Activated CD4-positive, alpha-beta T cell treated with anti-CD3 and anti-CD28 coated beads, Interleukin-2, amount 10 ng/mL, durations not matched to agents 24 days and 14 days (primary cell): ENCODE measurements at regions not wholly inside any gene's neighbourhood (a gene's known extent, or its start where the extent isn't known, plus 50 kb on each side); places are given as distances from the start of the nearest gene placed in this dataset.
A peak's percentile ranks its signal among the peaks of the same experiment; 100 is the strongest.

Experiments used
- DNase-seq: peaks from one replicate; pipeline ENCODE4 v3.0.0; 2022
- H3K27ac Mint-ChIP-seq: one replicate; pipeline ENCODE4 v1.8.0; 2022; ENCODE audit warnings: mild to moderate bottlenecking, mixed read lengths
- H3K27me3 Mint-ChIP-seq: one replicate; pipeline ENCODE4 v1.8.0; 2022; ENCODE audit warnings: mixed read lengths
- H3K36me3 Mint-ChIP-seq: one replicate; pipeline ENCODE4 v1.8.0; 2022; ENCODE audit warnings: low read depth, mild to moderate bottlenecking, mixed read lengths
- H3K4me1 Mint-ChIP-seq: one replicate; pipeline ENCODE4 v1.8.0; 2021; ENCODE audit warnings: mixed read lengths
- H3K4me3 Mint-ChIP-seq: one replicate; pipeline ENCODE4 v1.8.0; 2022; ENCODE audit warnings: mild to moderate bottlenecking, moderate library complexity, mixed read lengths
- H3K9me3 Mint-ChIP-seq: one replicate; pipeline ENCODE4 v1.8.0; 2021; ENCODE audit warnings: mixed read lengths
- intact Hi-C: fragments of 100-400 bp; cut with micrococcal nuclease; formaldehyde crosslinking; loops from one replicate; pipeline ENCODE4 v1.15.1; 2023

GRCh38 chr2:45237850-45238542, 228.7 kb upstream of the SIX2 start:
- no peak overlapping the region for H3K27ac Mint-ChIP-seq
- no peaks in the 10 kb centered on the region for H3K36me3 Mint-ChIP-seq
- H3K4me1 Mint-ChIP-seq, result peaks cover 6% of the 10 kb centered on the region
- H3K9me3 Mint-ChIP-seq, result no peaks in the 10 kb centered on the region
- intact Hi-C loops, result no loop called here
- peaks cover 19% of the 10 kb centered on the region for H3K27me3 Mint-ChIP-seq
- DNase-seq, result no peak
- no peak overlapping the region for H3K4me3 Mint-ChIP-seq

- Mint-ChIP-seq H3K9me3 (no peaks in the 10 kb centered on the region), H3K36me3 (no peaks in the 10 kb centered on the region), H3K27ac (no peak overlapping the region), H3K4me3 (no peak overlapping the region), H3K27me3 (peaks cover 19% of the 10 kb centered on the region), H3K4me1 (peaks cover 6% of the 10 kb centered on the region)
- no peak for DNase-seq
- intact Hi-C loops, result no loop called here
Observed at GRCh38 chr2:45237128-45237527, 227.9 kb upstream of the SIX2 start.

GRCh38 chr2:45236268-45236667, 227.0 kb upstream of the SIX2 start:
- no peaks in the 10 kb centered on the region for H3K9me3 Mint-ChIP-seq

DNA sequence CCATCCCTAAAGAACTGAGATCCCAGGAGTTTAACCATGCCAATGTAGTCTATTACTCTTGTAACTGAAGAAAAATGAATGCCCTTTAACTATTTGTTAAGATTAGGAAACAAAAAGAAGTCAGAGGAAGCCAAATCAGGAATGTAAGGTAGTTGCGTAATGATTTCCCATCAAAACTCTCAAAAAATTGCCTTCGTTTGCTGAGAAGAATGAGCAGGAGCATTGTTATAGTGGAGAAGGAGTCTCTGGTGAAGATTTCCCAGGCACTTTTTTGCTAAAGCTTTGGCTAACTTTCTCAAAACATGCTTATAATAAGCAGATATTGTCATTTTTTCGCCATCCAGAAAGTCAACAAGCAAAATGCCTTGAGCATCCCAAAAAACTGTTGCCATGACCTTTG, 224.0 kb upstream of the SIX2 start:
- H3K27ac Mint-ChIP-seq, result no peak overlapping the region
- peaks cover 6% of the 10 kb centered on the region for H3K4me1 Mint-ChIP-seq
- intact Hi-C loops, result no loop called here
- no peak for DNase-seq
- H3K36me3 Mint-ChIP-seq, result no peaks in the 10 kb centered on the region
- no peak overlapping the region for H3K4me3 Mint-ChIP-seq
- H3K9me3 Mint-ChIP-seq, result no peaks in the 10 kb centered on the region
- H3K27me3 Mint-ChIP-seq, result peaks cover 16% of the 10 kb centered on the region

More at GRCh38 chr2:45236268-45236667, 227.0 kb upstream of the SIX2 start:
- intact Hi-C loops, result no loop called here
- H3K36me3 Mint-ChIP-seq, result no peaks in the 10 kb centered on the region
- H3K4me1 Mint-ChIP-seq, result peaks cover 6% of the 10 kb centered on the region
- no peak overlapping the region for H3K4me3 Mint-ChIP-seq
- H3K27ac Mint-ChIP-seq, result peak overlapping the region; percentile 48
- DNase-seq, result no peak
- peaks cover 16% of the 10 kb centered on the region for H3K27me3 Mint-ChIP-seq

DNA sequence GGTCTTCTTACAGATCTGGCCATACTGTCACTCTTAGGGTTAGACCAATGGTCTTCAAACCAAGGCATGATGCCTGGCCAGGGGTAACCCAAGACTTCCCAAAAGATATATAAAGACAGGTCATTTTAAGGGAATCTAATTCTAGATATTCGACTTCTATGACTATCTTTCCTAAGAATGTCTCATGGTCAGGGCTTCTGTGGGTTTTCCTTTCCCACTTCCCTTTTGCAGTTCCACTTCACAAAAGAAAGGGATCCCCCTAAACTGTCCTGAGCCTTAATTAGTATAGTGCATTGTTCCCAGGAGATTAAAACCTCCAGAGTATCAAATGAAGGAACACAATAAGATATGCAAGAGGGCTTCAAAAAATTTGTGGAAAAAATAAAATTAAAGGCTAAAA, 223.6 kb upstream of the SIX2 start:
- H3K36me3 Mint-ChIP-seq, result no peaks in the 10 kb centered on the region
- H3K9me3 Mint-ChIP-seq, result no peaks in the 10 kb centered on the region
- no peak overlapping the region for H3K27ac Mint-ChIP-seq
- intact Hi-C loops, result no loop called here
- no peak for DNase-seq
- H3K27me3 Mint-ChIP-seq, result peaks cover 18% of the 10 kb centered on the region
- H3K4me3 Mint-ChIP-seq, result no peak overlapping the region
- H3K4me1 Mint-ChIP-seq, result peaks cover 3% of the 10 kb centered on the region

GRCh38 chr2:45229411-45229810, 220.2 kb upstream of the SIX2 start:
- DNase-seq, result no peak
- H3K4me3 Mint-ChIP-seq, result no peak overlapping the region
- no peak overlapping the region for H3K27ac Mint-ChIP-seq
- intact Hi-C loops, result no loop called here
- H3K36me3 Mint-ChIP-seq, result no peaks in the 10 kb centered on the region
- no peaks in the 10 kb centered on the region for H3K4me1 Mint-ChIP-seq
- no peaks in the 10 kb centered on the region for H3K9me3 Mint-ChIP-seq
- H3K27me3 Mint-ChIP-seq, result peaks cover 22% of the 10 kb centered on the region

DNA sequence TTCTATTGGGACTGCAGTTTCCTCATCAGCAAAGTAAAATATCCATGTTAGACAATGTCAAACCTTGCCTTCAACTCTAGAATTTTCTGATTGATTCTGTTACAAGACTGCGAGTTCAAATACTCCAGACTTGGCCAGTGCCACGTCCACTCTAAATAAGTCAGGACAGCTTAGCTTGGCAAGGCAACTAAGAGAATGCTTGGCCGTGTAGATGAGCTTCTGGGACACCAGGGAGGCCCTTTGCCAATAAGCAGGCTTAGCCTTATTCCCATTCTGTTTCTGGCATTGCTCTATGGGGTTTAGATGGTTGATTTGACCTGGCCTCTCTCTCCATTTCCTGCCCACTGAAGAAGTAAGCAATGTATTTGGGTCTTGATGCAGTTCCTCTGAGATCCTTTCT, 218.1 kb upstream of the SIX2 start:
- Mint-ChIP-seq H3K27me3 (peaks cover 12% of the 10 kb centered on the region), H3K36me3 (no peaks in the 10 kb centered on the region), H3K27ac (no peak overlapping the region), H3K4me3 (no peak overlapping the region), H3K9me3 (no peaks in the 10 kb centered on the region), H3K4me1 (no peaks in the 10 kb centered on the region)
- intact Hi-C loops, result no loop called here
- DNase-seq, result no peak

DNA sequence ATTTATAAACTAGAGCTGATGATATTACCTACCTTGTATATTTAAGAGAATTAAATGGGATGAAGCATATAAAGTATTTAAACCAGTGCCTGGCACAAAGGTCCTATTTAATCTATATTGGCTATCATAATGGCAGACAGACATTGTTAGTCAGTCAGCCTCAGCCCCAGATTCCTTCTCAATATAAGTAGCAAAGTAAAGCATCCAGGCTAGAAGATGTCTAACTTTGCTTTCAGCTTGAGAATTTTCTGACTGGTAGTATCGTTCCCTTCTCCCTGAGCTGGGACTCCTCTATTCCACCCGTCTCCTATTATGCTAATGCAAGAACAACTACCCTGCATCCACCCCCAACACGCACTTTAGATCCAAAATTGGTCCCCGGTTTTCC, 215.7 kb upstream of the SIX2 start:
- H3K4me3 Mint-ChIP-seq, result no peak overlapping the region
- H3K27ac Mint-ChIP-seq, result no peak overlapping the region
- H3K4me1 Mint-ChIP-seq, result no peaks in the 10 kb centered on the region
- H3K27me3 Mint-ChIP-seq, result peaks cover 8% of the 10 kb centered on the region
- H3K9me3 Mint-ChIP-seq, result no peaks in the 10 kb centered on the region
- intact Hi-C loops, result no loop called here
- DNase-seq, result no peak
- H3K36me3 Mint-ChIP-seq, result no peaks in the 10 kb centered on the region

DNA sequence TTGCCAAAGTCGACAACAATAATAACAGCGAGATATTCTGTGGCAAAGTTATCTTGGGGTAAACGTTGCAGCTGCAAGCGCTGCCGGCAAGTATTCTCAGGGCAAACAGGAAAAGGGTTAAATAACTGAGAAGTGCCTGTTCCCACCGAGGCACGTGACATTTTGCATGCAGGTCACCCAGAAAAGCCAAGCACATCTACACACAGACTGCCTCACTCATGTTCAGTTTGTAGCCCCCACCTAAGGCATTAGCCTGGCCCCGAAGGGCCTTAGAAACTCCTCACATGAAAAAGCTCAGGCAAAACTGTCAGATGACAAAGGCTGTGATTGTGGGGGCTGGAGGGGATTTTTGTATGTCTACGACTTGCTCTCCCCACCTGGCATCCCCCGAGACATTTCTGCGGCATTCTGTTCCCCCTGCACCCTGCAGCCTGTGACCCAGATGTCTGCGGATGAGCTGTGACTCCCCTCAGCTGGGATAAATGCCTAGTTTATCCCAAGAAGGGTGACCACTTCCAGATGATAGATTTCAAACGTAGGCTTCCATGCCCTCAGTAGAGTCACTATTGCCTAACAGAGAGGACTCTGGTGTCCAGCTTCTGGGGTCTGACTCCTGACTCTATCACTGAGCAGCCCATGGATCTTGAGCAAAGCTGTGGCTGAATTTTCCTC, 215.2 kb upstream of the SIX2 start:
- no peak overlapping the region for H3K27ac Mint-ChIP-seq
- no peaks in the 10 kb centered on the region for H3K36me3 Mint-ChIP-seq
- no peaks in the 10 kb centered on the region for H3K4me1 Mint-ChIP-seq
- H3K4me3 Mint-ChIP-seq, result no peak overlapping the region
- H3K9me3 Mint-ChIP-seq, result no peaks in the 10 kb centered on the region
- no peak for DNase-seq
- intact Hi-C loops, result no loop called here
- H3K27me3 Mint-ChIP-seq, result peaks cover 8% of the 10 kb centered on the region

GRCh38 chr2:45223531-45223930, 214.3 kb upstream of the SIX2 start:
- no peaks in the 10 kb centered on the region for H3K36me3 Mint-ChIP-seq
- no peak overlapping the region for H3K27ac Mint-ChIP-seq
- no peak overlapping the region for H3K4me3 Mint-ChIP-seq
- intact Hi-C loops, result no loop called here
- no peaks in the 10 kb centered on the region for H3K9me3 Mint-ChIP-seq
- no peak for DNase-seq
- no peaks in the 10 kb centered on the region for H3K4me1 Mint-ChIP-seq
- peaks cover 9% of the 10 kb centered on the region for H3K27me3 Mint-ChIP-seq

DNA sequence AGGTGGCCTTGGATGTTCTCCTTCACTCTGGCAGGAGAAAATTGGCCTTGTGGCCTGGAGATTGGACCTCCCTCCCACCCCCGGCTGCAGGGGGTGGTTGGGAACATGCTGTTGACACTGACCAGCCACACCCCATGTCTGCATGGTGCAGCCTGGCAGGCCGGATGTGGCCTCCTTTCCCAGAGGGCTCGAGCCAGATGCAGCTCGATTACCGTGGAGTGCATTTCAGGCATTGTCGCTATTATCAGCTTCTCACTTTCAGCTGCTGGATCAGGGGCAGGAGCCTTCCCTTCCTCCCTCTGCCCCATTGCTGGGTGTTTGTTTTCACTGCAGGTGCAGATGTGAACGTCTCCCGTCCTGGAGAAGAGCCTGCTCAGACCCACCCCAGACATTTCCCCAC, 211.0 kb upstream of the SIX2 start:
- Mint-ChIP-seq H3K27me3 (peaks cover 9% of the 10 kb centered on the region), H3K4me3 (no peak overlapping the region), H3K4me1 (no peaks in the 10 kb centered on the region), H3K27ac (no peak overlapping the region), H3K9me3 (no peaks in the 10 kb centered on the region), H3K36me3 (no peaks in the 10 kb centered on the region)
- intact Hi-C loops, result no loop called here
- no peak for DNase-seq

DNA sequence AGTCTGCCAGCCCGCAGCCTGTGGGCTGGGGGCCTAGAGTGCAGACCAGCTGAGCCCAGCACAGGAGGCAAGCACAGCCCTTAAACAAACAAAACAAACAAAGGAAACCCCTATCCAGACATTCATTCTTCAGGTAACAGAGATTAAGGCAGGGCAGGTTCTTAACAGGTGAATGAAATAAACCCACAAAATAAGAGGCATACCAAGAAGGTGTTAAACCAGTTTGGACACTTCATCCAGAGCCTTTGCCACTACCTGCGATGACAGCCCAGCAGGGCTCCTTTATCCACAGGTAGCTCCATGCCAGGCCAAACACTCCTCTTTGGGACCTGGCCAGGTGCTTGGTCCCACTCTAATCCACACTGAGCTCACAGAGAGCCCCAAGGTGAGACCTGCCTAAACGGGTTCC, 209.7 kb upstream of the SIX2 start:
- DNase-seq, result no peak
- intact Hi-C loops, result no loop called here
- Mint-ChIP-seq H3K27ac (no peak overlapping the region), H3K4me1 (no peaks in the 10 kb centered on the region), H3K4me3 (no peak overlapping the region), H3K9me3 (no peaks in the 10 kb centered on the region), H3K27me3 (peaks cover 6% of the 10 kb centered on the region), H3K36me3 (no peaks in the 10 kb centered on the region)

DNA sequence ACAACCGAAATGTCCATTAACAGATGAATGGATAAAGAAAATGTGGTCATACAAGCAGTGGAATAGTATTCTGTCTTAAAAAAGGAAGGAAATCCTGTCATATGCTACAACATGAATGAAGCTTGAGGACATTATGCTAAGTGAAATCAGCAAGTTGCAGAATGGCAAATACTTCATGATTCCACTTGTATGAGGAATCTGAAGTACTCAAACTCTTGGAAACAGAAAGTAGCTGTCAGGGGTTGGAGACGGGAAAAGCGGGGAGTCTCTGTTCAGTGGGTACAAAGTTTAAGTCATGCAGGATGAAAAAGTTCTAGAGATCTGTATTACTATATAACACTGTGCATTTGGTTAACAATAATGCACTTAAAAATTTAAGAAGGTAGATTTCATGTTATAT, 209.0 kb upstream of the SIX2 start:
- no peaks in the 10 kb centered on the region for H3K36me3 Mint-ChIP-seq
- H3K27ac Mint-ChIP-seq, result no peak overlapping the region

GRCh38 chr2:45216118-45216517, 206.9 kb upstream of the SIX2 start:
- H3K9me3 Mint-ChIP-seq, result no peaks in the 10 kb centered on the region
- intact Hi-C loops, result no loop called here
- no peaks in the 10 kb centered on the region for H3K4me1 Mint-ChIP-seq
- no peak overlapping the region for H3K27ac Mint-ChIP-seq
- peaks cover 11% of the 10 kb centered on the region for H3K27me3 Mint-ChIP-seq
- no peaks in the 10 kb centered on the region for H3K36me3 Mint-ChIP-seq
- H3K4me3 Mint-ChIP-seq, result no peak overlapping the region
- DNase-seq, result no peak

More for the DNA sequence above, 209.0 kb upstream of the SIX2 start:
- no peaks in the 10 kb centered on the region for H3K4me1 Mint-ChIP-seq
- intact Hi-C loops, result no loop called here
- DNase-seq, result no peak
- H3K9me3 Mint-ChIP-seq, result no peaks in the 10 kb centered on the region
- no peak overlapping the region for H3K4me3 Mint-ChIP-seq
- peaks cover 6% of the 10 kb centered on the region for H3K27me3 Mint-ChIP-seq

DNA sequence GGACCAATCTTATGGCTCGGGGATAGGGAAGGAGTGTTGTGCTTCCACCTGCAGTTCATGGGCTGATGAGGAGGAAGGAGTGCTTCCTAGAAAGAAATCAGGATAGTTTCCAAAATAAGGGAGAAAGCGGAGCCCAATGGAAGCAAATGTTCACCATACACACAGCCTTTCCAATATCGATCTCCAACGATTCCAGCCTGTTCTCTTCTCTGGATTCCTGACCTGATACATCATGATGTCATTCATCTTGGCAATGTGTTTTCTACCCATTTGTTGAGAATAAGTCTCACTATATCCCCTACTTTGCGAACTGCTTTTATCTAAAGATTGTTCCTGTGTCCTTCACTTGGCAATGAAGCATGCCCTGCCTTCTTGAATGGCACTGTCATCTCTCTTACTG, 205.3 kb upstream of the SIX2 start:
- Mint-ChIP-seq H3K9me3 (no peaks in the 10 kb centered on the region), H3K4me1 (no peaks in the 10 kb centered on the region), H3K27ac (no peak overlapping the region), H3K4me3 (no peak overlapping the region), H3K36me3 (no peaks in the 10 kb centered on the region), H3K27me3 (peaks cover 11% of the 10 kb centered on the region)
- no peak for DNase-seq
- intact Hi-C loops, result no loop called here
